ENCODE measurements at regions not wholly inside any gene's neighbourhood (a gene's known extent, or its start where the extent isn't known, plus 50 kb on each side); places are given as distances from the start of the nearest gene placed in this dataset.

- TF ChIP-seq CTCF (IDR thresholded peaks at IDR 0.05) (no peak), EZH2 (IDR thresholded peaks at IDR 0.05; ENCODE audit: borderline replicate concordance, insufficient read depth, low read depth, low read length, poor library complexity, severe bottlenecking) (no peak)
Measured at GRCh38 chr5:10124287-10124686, 125.4 kb downstream of the ATPSCKMT start.

All from B cell (primary cell).